ENCODE measurements at regions not wholly inside any gene's neighbourhood (a gene's known extent, or its start where the extent isn't known, plus 50 kb on each side); places are given as distances from the start of the nearest gene placed in this dataset.

DNA sequence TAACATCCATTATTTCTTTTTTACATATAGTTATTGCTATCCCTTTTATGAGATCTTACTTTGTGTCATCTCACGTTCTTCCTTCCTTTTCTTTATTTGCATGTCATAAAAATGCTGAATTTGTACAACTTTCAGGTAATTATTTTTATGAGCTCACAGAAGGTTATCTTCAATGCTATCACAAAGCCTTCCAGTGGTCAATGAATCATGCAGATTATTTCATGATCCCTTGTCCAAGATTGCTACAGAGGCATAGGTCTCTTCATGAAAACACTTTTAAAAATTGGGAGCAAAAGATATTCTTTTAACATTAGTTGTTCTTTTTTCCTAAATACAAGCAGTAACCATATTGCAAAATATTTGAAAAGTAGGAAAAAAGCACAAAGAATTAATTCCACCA lies 880.1 kb upstream of the NR2F2 start:
- Mint-ChIP-seq H3K4me3 (no peak overlapping the region), H3K27ac (no peak overlapping the region), H3K4me1 (peaks cover 42 to 51% of the 10 kb centered on the region in 2 donors), H3K27me3 (ENCODE audit: low read depth in 3 of 3) (peaks cover 4 to 6% (median 6%) of the 10 kb centered on the region in 3 donors), H3K36me3 (peaks cover 0 to 18% (median 0%) of the 10 kb centered on the region in 3 donors), H3K9me3 (peaks cover 0 to 3% (median 0%) of the 10 kb centered on the region in 6 donors)
- no peak for DNase-seq

DNA sequence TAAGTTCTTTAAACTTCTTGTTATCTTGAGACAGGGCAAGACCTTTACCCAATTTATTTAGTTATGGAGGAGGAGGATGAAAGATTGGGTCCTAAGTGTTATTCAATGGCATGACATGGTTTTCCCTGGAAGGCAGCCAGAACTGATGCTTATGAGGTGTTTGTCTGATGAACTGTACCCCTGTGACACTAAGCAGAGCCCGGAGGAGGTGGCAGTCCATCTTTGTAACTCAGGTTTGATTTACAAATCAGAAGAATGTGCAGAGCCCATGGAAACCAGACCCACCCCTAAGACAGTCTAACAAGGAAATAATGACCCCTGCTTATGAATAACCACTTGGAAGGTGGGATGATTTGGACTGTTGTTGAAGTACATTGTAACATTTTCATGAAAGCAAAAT lies 878.6 kb upstream of the NR2F2 start:
- Mint-ChIP-seq H3K36me3 (peaks cover 0 to 18% (median 0%) of the 10 kb centered on the region in 3 donors), H3K4me3 (no peak overlapping the region), H3K27me3 (ENCODE audit: low read depth in 3 of 3) (peaks cover 3 to 4% (median 4%) of the 10 kb centered on the region in 3 donors), H3K27ac (no peak overlapping the region), H3K4me1 (peaks cover 44 to 51% of the 10 kb centered on the region in 2 donors), H3K9me3 (peaks cover 0 to 3% (median 0%) of the 10 kb centered on the region in 6 donors)
- no peak for DNase-seq

DNA sequence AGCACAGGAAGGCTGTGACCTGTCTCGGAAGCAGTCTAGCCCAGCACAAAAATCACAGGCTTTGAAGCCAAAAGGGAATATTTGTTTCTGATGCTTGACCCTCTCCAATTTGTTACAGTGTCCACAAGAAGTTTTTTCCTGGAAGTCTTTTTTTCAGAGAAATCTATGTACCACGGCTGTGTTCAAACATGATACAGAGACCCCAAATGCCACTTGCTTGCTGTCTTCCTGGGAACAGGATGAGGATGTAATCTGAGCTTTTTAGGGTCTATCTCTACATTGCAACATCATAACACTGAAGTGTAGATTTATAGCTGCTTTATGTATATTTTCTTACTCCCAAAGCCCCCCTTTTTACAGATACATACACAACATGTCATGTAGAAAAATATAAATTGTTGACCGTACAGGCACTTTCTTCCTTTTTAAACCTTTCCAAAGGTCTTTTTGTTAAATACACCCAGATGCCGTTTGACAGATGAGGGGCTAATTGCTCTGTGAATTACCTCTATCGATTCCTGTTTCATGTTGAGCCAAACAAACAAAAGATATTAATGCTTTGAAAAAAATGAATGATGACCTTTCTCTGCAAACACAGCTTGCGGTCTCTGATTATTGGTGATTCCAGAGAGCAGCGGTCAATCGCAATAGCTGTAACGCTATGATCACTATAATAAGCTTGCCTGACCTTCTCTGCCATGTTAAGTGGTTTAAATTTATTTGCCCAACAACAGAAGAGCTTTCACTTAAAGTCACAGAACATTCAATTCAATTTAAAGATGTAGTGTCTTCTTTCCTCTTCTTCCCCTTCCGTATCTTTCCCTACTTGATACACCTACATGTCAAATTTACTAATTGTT lies 875.9 kb upstream of the NR2F2 start:
- DNase-seq, result no peak
- Mint-ChIP-seq H3K27ac (no peak overlapping the region), H3K36me3 (peaks cover 0 to 18% (median 0%) of the 10 kb centered on the region in 3 donors), H3K4me1 (peaks cover 30 to 32% of the 10 kb centered on the region in 2 donors), H3K4me3 (peak overlapping the region in 3 of 5 donors; percentile 5 to 70 (median 59)), H3K9me3 (peaks cover 0 to 3% (median 0%) of the 10 kb centered on the region in 6 donors), H3K27me3 (ENCODE audit: low read depth in 3 of 3) (peaks cover 0 to 3% (median 2%) of the 10 kb centered on the region in 3 donors)

DNA sequence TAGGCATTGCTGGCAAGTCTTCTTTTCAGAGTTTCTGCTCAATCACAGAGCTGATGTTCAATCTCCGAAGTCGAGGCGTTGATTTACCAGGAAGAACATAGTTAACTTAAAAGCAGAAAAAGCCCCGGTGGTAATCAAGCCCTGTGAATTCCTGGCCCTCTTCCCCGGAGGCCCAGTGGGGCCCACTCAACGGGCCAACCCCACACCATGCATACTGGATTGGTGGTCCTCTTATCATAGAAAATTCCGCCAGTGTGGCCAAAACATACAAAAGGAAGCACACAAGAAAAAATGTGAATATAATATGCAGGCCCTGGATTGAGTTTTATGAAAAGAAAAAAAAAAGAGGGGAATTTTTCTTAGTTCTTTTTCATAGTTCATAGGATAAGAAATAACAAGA lies 873.0 kb upstream of the NR2F2 start:
- H3K9me3 Mint-ChIP-seq, result no peaks in the 10 kb centered on the region
- H3K27ac Mint-ChIP-seq, result no peak overlapping the region
- peaks cover 0 to 6% (median 2%) of the 10 kb centered on the region in 3 donors for H3K27me3 Mint-ChIP-seq (ENCODE audit: low read depth in 3 of 3)
- H3K36me3 Mint-ChIP-seq, result peaks cover 0 to 11% (median 0%) of the 10 kb centered on the region in 3 donors
- H3K4me1 Mint-ChIP-seq, result peaks cover 30 to 32% of the 10 kb centered on the region in 2 donors
- H3K4me3 Mint-ChIP-seq, result no peak overlapping the region
- no peak for DNase-seq

DNA sequence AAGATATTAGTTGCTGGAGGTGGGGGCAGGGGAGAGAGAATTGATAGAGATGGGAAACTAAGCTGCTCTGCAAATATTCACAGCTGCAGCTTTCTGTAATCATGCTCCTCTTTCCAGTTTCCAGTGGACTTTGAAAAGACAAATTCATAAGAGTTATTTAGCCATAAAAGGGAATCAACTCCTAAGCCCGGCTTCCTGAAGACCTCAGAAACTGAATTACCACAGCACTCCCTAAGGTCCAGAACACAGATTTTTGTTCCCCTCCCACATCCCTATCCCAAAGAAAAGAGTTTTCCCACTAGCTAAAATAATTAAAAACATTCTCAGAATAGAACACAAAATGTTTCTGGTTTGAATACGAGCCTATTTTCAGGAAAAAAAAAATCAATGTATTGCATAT lies 871.8 kb upstream of the NR2F2 start:
- H3K27ac Mint-ChIP-seq, result no peak overlapping the region
- peaks cover 29 to 31% of the 10 kb centered on the region in 2 donors for H3K4me1 Mint-ChIP-seq
- peaks cover 0 to 3% (median 0%) of the 10 kb centered on the region in 6 donors for H3K9me3 Mint-ChIP-seq
- no peak for DNase-seq
- peaks cover 0 to 11% (median 0%) of the 10 kb centered on the region in 3 donors for H3K36me3 Mint-ChIP-seq
- peaks cover 0 to 6% (median 6%) of the 10 kb centered on the region in 3 donors for H3K27me3 Mint-ChIP-seq (ENCODE audit: low read depth in 3 of 3)
- H3K4me3 Mint-ChIP-seq, result no peak overlapping the region

DNA sequence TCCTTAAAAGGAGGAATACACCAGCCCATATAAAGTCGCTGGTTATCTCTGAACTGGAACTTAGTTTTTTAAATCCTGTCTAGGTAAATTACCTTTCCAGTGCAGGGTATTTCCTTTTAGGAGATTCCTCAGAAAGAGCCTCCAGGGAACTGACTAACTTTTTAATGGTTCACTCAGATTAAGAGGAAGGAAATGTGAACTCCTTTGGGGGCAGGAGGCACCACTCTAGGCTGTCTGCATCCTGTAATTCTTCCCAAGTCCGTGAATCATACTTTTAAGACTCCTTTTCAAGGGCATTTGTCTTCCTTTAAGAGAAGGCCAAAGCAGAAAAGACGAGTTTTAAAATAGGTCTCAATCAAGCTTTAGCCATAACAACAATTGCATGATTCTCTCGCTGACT lies 871.2 kb upstream of the NR2F2 start:
- no peak for DNase-seq
- H3K4me3 Mint-ChIP-seq, result no peak overlapping the region
- H3K4me1 Mint-ChIP-seq, result peaks cover 25% of the 10 kb centered on the region in 2 donors
- H3K9me3 Mint-ChIP-seq, result peaks cover 0 to 3% (median 0%) of the 10 kb centered on the region in 6 donors
- H3K27me3 Mint-ChIP-seq (ENCODE audit: low read depth in 3 of 3), result peaks cover 0 to 6% (median 6%) of the 10 kb centered on the region in 3 donors
- H3K36me3 Mint-ChIP-seq, result peaks cover 0 to 11% (median 0%) of the 10 kb centered on the region in 3 donors
- no peak overlapping the region for H3K27ac Mint-ChIP-seq

DNA sequence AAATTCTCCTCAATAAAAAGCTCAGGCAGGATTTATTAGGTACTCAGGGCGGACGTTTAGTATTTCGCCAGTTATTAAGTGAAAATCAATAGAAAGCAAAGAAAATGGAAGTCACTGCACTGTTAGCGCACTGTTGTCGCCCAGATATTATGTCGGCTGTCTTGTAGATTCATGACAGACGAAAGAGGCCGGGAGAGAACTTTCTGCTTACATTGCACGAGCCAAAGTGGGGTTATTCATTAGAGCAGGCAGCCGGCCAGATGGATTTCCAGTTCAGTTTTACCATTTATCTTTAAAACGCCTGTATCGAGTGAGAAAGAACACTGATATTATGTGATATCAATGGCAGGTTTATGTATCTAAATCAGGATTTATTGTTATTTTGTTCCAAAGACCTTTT lies 866.0 kb upstream of the NR2F2 start:
- H3K27me3 Mint-ChIP-seq (ENCODE audit: low read depth in 3 of 3), result peaks cover 4 to 26% (median 9%) of the 10 kb centered on the region in 3 donors

DNA sequence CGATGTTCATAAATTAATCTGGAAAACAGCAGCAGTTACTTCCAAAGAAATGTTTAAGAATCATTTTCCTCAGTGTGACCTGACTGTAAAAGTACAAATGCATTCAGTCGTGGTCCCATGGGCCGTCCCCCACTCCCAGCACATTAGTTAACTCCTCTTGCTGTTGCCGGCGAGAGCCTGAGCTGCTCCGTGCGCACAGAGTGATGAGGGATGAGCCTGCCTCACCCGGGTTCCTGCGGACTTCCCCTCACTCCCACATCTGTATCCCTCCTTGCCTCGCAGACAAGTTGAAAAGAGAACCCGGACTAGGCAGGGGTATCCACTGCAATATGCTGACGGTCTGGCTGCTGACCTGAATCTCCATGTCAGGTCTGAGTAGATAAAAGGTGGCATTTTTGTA lies 861.7 kb upstream of the NR2F2 start:
- no peak overlapping the region for H3K4me3 Mint-ChIP-seq
- no peaks in the 10 kb centered on the region for H3K4me1 Mint-ChIP-seq
- H3K27me3 Mint-ChIP-seq (ENCODE audit: low read depth in 3 of 3), result peaks cover 4 to 20% (median 5%) of the 10 kb centered on the region in 3 donors
- DNase-seq, result no peak
- peaks cover 0 to 2% (median 0%) of the 10 kb centered on the region in 3 donors for H3K36me3 Mint-ChIP-seq
- H3K9me3 Mint-ChIP-seq, result peaks cover 0 to 2% (median 0%) of the 10 kb centered on the region in 6 donors
- no peak overlapping the region for H3K27ac Mint-ChIP-seq

More for the DNA sequence above, 866.0 kb upstream of the NR2F2 start:
- peak overlapping the region in 1 of 6 donors; percentile 37 for H3K27ac Mint-ChIP-seq
- H3K4me1 Mint-ChIP-seq, result no peaks in the 10 kb centered on the region
- peaks cover 0 to 3% (median 0%) of the 10 kb centered on the region in 6 donors for H3K9me3 Mint-ChIP-seq
- DNase-seq, result no peak
- no peaks in the 10 kb centered on the region for H3K36me3 Mint-ChIP-seq
- H3K4me3 Mint-ChIP-seq, result no peak overlapping the region

DNA sequence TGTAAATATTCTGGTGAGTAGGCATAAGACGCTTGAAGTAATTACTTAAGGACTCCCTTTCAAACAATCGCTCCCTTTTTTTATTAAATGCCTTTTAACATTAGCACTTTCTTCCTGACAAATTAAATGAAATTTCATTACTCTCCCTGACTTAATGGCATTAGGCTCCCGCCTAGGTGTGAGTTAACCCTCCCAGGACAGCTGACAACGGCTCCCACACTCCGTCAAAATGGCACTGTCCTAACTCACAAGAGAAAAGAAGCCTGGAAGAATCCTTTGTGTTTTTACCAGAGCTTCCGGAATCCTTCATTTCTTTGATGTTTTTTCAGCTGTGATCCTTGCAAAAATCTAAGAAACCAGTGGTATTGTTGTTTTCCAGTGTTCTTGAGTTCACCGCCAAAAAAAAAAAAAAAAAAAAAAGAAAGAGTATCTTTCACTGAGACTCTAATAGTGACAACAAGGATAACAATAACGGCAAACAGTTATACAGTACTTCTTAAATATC lies 861.0 kb upstream of the NR2F2 start:
- H3K4me1 Mint-ChIP-seq, result no peaks in the 10 kb centered on the region
- H3K4me3 Mint-ChIP-seq, result no peak overlapping the region
- H3K9me3 Mint-ChIP-seq, result peaks cover 0 to 2% (median 0%) of the 10 kb centered on the region in 6 donors
- no peak for DNase-seq
- H3K27me3 Mint-ChIP-seq (ENCODE audit: low read depth in 3 of 3), result peaks cover 4 to 17% (median 5%) of the 10 kb centered on the region in 3 donors
- H3K27ac Mint-ChIP-seq, result no peak overlapping the region
- peaks cover 0 to 2% (median 0%) of the 10 kb centered on the region in 3 donors for H3K36me3 Mint-ChIP-seq

DNA sequence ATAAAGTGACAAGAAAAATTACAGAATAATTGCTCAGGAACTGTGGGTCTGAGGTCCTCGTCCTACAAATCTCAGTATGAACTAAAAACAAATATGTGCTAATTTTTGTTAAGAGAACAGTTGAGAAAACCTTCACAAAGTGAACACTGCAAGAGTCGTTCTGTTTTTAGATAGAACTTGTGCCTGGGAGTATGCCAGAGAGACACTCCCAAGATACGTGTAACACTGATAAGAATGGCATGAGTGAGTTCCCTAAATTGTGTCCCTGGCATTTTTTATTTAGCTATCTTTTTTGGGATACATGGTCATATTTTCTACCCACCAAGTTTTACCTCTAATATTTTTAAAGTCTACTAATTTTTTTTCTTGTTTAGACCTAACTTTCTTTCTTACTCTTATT lies 860.0 kb upstream of the NR2F2 start:
- Mint-ChIP-seq H3K4me3 (no peak overlapping the region), H3K9me3 (peaks cover 0 to 2% (median 0%) of the 10 kb centered on the region in 6 donors), H3K27me3 (ENCODE audit: low read depth in 3 of 3) (peaks cover 4 to 14% (median 5%) of the 10 kb centered on the region in 3 donors), H3K27ac (no peak overlapping the region), H3K36me3 (peaks cover 0 to 2% (median 0%) of the 10 kb centered on the region in 3 donors), H3K4me1 (no peaks in the 10 kb centered on the region)
- DNase-seq, result no peak

DNA sequence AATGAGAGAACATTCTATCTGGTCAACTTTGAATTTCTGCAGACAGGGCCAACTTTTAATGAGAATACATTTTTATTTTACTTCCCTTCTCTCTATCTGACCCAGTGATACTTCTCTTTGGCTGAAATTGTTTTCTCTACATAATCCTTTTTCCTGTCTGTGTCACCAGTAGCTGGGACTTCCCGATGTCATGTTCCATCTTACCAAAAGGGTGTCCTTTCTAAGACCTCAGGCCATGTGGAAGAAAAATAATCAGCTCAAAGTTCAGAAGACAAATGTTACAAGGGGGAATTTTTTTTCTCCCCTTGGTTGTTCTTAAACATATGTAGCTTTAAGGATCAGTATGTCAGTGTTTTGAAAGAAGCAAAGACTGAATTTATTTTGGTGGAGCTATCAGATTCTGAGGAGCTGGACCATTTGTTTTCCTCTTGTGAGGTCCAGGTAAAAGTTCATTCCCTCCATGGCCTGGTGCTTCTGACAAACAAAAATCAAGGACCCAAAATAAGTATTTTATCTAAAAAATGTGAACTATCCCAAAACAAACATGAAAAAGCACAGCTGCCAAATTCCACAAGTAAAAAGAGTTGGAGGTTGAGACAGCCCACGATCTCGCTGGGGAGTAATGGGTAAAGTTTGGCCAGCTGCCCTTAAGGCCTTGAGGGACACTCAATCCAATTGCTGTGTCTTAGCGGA lies 859.4 kb upstream of the NR2F2 start:
- Mint-ChIP-seq H3K27me3 (ENCODE audit: low read depth in 3 of 3) (peaks cover 4 to 14% (median 5%) of the 10 kb centered on the region in 3 donors), H3K36me3 (peaks cover 0 to 2% (median 0%) of the 10 kb centered on the region in 3 donors), H3K4me3 (no peak overlapping the region), H3K27ac (no peak overlapping the region), H3K9me3 (peaks cover 0 to 2% (median 0%) of the 10 kb centered on the region in 6 donors), H3K4me1 (no peaks in the 10 kb centered on the region)
- no peak for DNase-seq

DNA sequence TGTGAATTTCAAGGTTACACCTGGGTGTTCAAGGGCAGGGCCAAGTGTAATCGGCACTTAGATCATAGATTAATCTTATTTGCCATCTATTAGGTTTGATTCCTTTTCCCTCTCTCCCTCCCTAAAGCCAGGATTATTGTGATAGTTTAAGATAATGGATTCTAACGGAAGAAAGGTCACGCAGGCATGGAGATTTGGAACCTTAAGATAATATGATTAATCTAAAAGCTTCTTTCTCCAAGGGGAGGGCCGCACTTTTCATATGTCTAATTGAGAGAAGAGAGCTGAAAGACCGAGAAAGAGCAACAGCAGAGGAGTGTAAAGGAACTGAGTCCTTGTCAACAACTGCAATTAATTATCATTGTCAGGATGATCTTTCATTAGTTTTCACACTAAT lies 858.8 kb upstream of the NR2F2 start:
- Mint-ChIP-seq H3K36me3 (peaks cover 0 to 2% (median 0%) of the 10 kb centered on the region in 3 donors), H3K4me1 (no peaks in the 10 kb centered on the region), H3K9me3 (peaks cover 0 to 2% (median 0%) of the 10 kb centered on the region in 6 donors), H3K27ac (no peak overlapping the region), H3K4me3 (no peak overlapping the region), H3K27me3 (ENCODE audit: low read depth in 3 of 3) (peaks cover 4 to 12% (median 5%) of the 10 kb centered on the region in 3 donors)
- no peak for DNase-seq

DNA sequence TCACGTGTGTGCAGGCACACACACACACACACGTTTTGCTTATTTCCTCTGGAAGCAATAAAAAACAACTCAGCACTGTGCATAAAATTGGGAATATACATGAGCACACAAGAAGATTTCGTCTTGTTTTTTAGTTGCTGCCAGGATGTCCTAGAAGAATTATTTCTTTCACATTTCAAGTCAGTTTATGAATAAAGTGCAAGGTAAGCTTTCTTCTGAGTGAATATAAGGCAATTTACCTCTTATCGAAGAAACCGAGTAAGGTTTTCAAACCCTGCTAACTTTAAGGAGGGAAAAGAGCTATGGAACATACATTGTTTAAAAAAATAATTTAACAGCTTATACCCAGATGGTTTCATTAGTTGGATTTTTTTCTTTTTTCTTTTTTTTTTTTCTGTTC lies 855.4 kb upstream of the NR2F2 start:
- peaks cover 0 to 2% (median 0%) of the 10 kb centered on the region in 6 donors for H3K9me3 Mint-ChIP-seq
- peaks cover 0 to 6% (median 1%) of the 10 kb centered on the region in 3 donors for H3K27me3 Mint-ChIP-seq (ENCODE audit: low read depth in 3 of 3)
- no peaks in the 10 kb centered on the region for H3K4me1 Mint-ChIP-seq
- no peak for DNase-seq
- H3K4me3 Mint-ChIP-seq, result no peak overlapping the region
- H3K36me3 Mint-ChIP-seq, result peaks cover 0 to 7% (median 0%) of the 10 kb centered on the region in 3 donors
- H3K27ac Mint-ChIP-seq, result no peak overlapping the region

All from immature natural killer cell (primary cell).